Sigmoid colon (tissue), 6 donors: ENCODE measurements at regions not wholly inside any gene's neighbourhood (a gene's known extent, or its start where the extent isn't known, plus 50 kb on each side); places are given as distances from the start of the nearest gene placed in this dataset.

Source experiments
- DNase-seq: peaks from one replicate; pipeline ENCODE4 v3.0.0-alpha.2; 2019
- H3K27ac ChIP-seq, 4 donors: fragments of 200-600 bp; sonication (generic); one replicate each; pipeline ENCODE4 v1.5.1; 2016 to 2019; ENCODE audit warnings: mild to moderate bottlenecking in 1 of 4
- H3K27me3 ChIP-seq, 3 donors: fragments of 200-600 bp; sonication (generic); one replicate each; pipeline ENCODE4 v1.5.1; 2019; ENCODE audit warnings: mild to moderate bottlenecking in 1 of 3
- H3K36me3 ChIP-seq, 4 donors: fragments of 200-600 bp; sonication (generic); one replicate each; pipeline ENCODE4 v1.5.1; 2016 to 2019
- H3K4me1 ChIP-seq, 4 donors: fragments of 200-600 bp; sonication (generic); one replicate each; pipeline ENCODE4 v1.5.1; 2017 to 2019
- H3K4me3 ChIP-seq, 4 donors: fragments of 200-600 bp; sonication (generic); one replicate each; pipeline ENCODE4 v1.5.1; 2017 to 2019; ENCODE audit warnings: mild to moderate bottlenecking in 2 of 4, moderate library complexity in 1 of 4
- H3K9me3 ChIP-seq, 4 donors: fragments of 200-600 bp in 3 of 4; sonication (generic) in 3 of 4; one replicate each; pipeline versions ENCODE4 v1.5.1 to v1.6.1; 2013 to 2019
- EP300 ChIP-seq, 4 donors: sonication (generic); formaldehyde crosslinking; IDR thresholded peaks; one replicate each; pipeline ENCODE4 v1.6.1; 2017; ENCODE audit warnings: antibody characterized with exemption in 4 of 4
- POLR2A ChIP-seq, 2 donors: fragments of 450-650 bp; IDR thresholded peaks; one replicate each; pipeline ENCODE4 v1.6.1; 2016; ENCODE audit warnings: antibody characterized with exemption in 2 of 2, mild to moderate bottlenecking in 2 of 2, moderate library complexity in 2 of 2
- POLR2AphosphoS5 ChIP-seq, 4 donors: sonication (generic); formaldehyde crosslinking; IDR thresholded peaks; one replicate each; pipeline ENCODE4 v1.6.1; 2017; ENCODE audit warnings: antibody characterized with exemption in 4 of 4
- WGBS, 2 donors: extraction: QIAGEN DNeasy Blood & Tissue Kit; methylation state at CpG; one replicate each; pipeline ENCODE4 v1.1.7; 2013; 5-methylcytosine and 5-hydroxymethylcytosine counted together
- intact Hi-C: fragments of 100-400 bp; cut with DNase I; formaldehyde crosslinking; loops from one replicate; pipeline ENCODE4 v1.15.1; 2023
- TF ChIP-seq, protein P1 (sequence below), 4 experiments: fragments of 450-650 bp in 3 of 4; fragments of 200-600 bp in 1 of 4; IDR thresholded peaks; one replicate each; pipeline ENCODE4 v1.5.1; 2016 to 2019; ENCODE audit warnings: antibody characterized with exemption in 4 of 4, mild to moderate bottlenecking in 3 of 4, moderate library complexity in 2 of 4
- donor health status: healthy with polysubstance abuse.
- donor health status: healthy.

DNA sequence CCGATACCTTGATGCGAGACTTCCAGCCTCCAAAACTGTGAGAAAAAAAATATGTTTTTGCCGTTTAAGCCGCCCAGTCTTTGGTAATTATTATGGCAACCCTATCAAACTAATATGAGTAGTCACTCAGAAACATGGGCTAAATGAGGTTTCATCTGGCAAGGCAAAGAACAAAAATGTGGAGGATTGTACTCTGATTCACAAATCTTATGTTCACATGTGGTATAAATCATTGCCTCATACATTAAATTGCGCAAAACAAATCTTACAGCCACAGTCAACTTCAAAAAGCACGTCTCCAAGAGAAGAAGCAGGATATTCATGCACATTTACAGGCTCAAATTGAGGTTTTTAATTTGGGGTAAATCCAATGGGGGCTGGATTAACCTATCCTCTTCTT, 1435.4 kb upstream of the LRRTM1 start:
- TF ChIP-seq, protein P1, sequence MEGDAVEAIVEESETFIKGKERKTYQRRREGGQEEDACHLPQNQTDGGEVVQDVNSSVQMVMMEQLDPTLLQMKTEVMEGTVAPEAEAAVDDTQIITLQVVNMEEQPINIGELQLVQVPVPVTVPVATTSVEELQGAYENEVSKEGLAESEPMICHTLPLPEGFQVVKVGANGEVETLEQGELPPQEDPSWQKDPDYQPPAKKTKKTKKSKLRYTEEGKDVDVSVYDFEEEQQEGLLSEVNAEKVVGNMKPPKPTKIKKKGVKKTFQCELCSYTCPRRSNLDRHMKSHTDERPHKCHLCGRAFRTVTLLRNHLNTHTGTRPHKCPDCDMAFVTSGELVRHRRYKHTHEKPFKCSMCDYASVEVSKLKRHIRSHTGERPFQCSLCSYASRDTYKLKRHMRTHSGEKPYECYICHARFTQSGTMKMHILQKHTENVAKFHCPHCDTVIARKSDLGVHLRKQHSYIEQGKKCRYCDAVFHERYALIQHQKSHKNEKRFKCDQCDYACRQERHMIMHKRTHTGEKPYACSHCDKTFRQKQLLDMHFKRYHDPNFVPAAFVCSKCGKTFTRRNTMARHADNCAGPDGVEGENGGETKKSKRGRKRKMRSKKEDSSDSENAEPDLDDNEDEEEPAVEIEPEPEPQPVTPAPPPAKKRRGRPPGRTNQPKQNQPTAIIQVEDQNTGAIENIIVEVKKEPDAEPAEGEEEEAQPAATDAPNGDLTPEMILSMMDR (IDR thresholded peaks at IDR 0.05): no peak
- TF ChIP-seq EP300 (IDR thresholded peaks at IDR 0.05) (no peak), POLR2A (IDR thresholded peaks at IDR 0.05) (no peak), POLR2AphosphoS5 (IDR thresholded peaks at IDR 0.05) (no peak)
- no peak for DNase-seq
- intact Hi-C loops: no loop called here
- Histone ChIP-seq H3K27me3 (no peaks in the 10 kb centered on the region), H3K9me3 (no peaks in the 10 kb centered on the region), H3K27ac (no peak overlapping the region), H3K4me3 (no peak overlapping the region), H3K4me1 (no peaks in the 10 kb centered on the region), H3K36me3 (no peaks in the 10 kb centered on the region)
- 93% methylated on average over 6 of the region's 6 CpGs for WGBS, 2 donors

DNA sequence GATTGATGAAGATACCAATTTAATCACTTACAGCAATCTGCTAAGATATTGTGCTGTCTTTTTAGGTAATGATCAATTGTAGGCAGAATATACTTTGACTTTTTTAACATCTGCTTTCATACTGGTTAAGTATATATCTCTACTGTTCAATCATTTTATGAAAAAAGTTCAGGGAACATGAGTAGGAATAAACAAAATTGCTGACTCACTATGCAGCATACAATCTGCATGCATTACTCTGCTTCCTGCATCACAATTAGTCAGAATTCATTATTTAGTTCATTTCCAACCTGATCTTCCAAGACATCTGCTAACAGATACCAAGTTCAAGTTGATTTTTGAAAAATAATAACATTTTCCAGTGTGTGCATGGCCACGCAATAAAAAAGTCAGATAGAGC, 1430.4 kb upstream of the LRRTM1 start:
- Histone ChIP-seq H3K36me3 (no peaks in the 10 kb centered on the region), H3K27ac (no peak overlapping the region), H3K9me3 (no peaks in the 10 kb centered on the region), H3K27me3 (no peaks in the 10 kb centered on the region), H3K4me1 (no peaks in the 10 kb centered on the region), H3K4me3 (no peak overlapping the region)
- TF ChIP-seq POLR2A (IDR thresholded peaks at IDR 0.05) (no peak), EP300 (IDR thresholded peaks at IDR 0.05) (no peak), POLR2AphosphoS5 (IDR thresholded peaks at IDR 0.05) (no peak)
- TF ChIP-seq, protein P1 (IDR thresholded peaks at IDR 0.05): no peak
- 83 to 92% methylated on average over 1 of the region's 1 CpG for WGBS, 2 donors
- intact Hi-C loops: no loop called here
- no peak for DNase-seq

DNA sequence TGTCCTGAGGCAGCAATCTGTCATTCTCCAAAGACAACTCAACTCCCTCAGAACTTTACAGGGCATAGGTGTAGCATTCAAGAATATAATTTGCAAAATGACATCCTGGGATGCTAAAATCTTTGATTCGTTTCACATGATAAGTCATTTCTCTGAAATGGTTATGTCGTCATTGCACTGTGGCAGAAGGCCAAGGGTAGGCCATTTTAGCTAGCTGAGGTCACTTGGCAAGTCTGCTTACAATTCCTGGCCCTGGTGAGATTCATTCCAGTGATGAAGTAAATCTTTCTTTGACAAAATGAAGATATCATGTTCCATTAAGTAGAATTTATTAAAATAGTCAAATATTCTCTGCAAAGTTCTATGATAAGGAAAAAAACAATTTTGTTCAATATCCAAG, 1410.3 kb upstream of the LRRTM1 start:
- no peaks in the 10 kb centered on the region for H3K4me1 ChIP-seq
- no peaks in the 10 kb centered on the region for H3K36me3 ChIP-seq
- no peak for DNase-seq
- TF ChIP-seq POLR2AphosphoS5 (IDR thresholded peaks at IDR 0.05) (no peak), POLR2A (IDR thresholded peaks at IDR 0.05) (no peak), EP300 (IDR thresholded peaks at IDR 0.05) (no peak)
- TF ChIP-seq, protein P1 (IDR thresholded peaks at IDR 0.05): no peak
- no peaks in the 10 kb centered on the region for H3K27me3 ChIP-seq
- H3K27ac ChIP-seq: no peak overlapping the region
- intact Hi-C loops: no loop called here
- 59 to 76% methylated on average over 2 of the region's 2 CpGs for WGBS, 2 donors
- H3K4me3 ChIP-seq: no peak overlapping the region
- H3K9me3 ChIP-seq: no peaks in the 10 kb centered on the region

DNA sequence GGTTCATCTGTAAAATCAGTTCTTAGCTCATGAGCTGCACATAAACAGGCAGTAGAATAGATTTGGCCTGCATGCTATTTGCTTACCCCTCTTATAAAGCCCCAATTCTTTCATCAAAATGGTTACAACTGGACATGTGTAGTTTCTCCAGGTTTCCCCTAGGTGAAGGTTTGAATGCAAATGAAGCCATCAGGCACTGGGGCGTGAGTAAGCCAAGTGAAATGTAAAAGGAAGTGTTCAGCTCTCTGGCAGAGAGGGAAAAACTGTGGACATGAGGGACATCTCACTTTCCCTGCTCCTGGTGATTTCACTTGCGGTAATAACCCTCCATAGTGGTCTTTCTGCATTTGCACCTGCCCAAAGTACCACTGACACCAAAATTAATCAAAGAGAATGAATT, 1402.3 kb upstream of the LRRTM1 start:
- Histone ChIP-seq H3K4me1 (no peaks in the 10 kb centered on the region), H3K9me3 (no peaks in the 10 kb centered on the region), H3K36me3 (no peaks in the 10 kb centered on the region), H3K4me3 (no peak overlapping the region), H3K27ac (no peak overlapping the region), H3K27me3 (no peaks in the 10 kb centered on the region)
- DNase-seq: no peak
- WGBS, 2 donors: 82 to 90% methylated on average over 2 of the region's 2 CpGs
- TF ChIP-seq POLR2AphosphoS5 (IDR thresholded peaks at IDR 0.05): no peak
- TF ChIP-seq POLR2A (IDR thresholded peaks at IDR 0.05): no peak
- TF ChIP-seq, protein P1 (IDR thresholded peaks at IDR 0.05): no peak
- TF ChIP-seq EP300 (IDR thresholded peaks at IDR 0.05): no peak
- intact Hi-C loops: no loop called here

DNA sequence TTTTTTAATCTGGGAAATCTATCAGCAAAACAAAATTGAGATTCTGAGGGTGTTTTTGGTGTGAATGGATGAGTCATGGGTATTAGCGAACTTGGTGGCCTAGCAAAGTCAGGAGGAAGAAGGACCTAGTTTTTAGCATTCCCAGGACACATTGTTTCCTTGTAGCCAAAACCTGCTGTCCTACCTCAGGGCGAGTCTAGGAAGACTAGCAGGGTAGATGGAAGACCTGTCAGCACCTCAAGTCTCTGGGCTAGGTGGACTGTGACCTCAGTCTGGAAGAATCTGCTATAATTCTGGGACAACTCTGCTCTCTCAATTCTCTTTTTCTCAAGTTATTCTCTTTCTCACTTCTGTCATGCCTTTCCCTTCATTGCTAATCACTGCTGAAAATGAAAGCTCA, 1399.3 kb upstream of the LRRTM1 start:
- H3K27me3 ChIP-seq: no peaks in the 10 kb centered on the region
- no peak for DNase-seq
- H3K27ac ChIP-seq: no peak overlapping the region
- no peak for TF ChIP-seq POLR2AphosphoS5 (IDR thresholded peaks at IDR 0.05)
- TF ChIP-seq, protein P1 (IDR thresholded peaks at IDR 0.05): no peak
- TF ChIP-seq EP300 (IDR thresholded peaks at IDR 0.05): no peak
- TF ChIP-seq POLR2A (IDR thresholded peaks at IDR 0.05): no peak
- intact Hi-C loops: no loop called here
- H3K4me1 ChIP-seq: no peaks in the 10 kb centered on the region
- no peaks in the 10 kb centered on the region for H3K36me3 ChIP-seq
- no peaks in the 10 kb centered on the region for H3K9me3 ChIP-seq
- no peak overlapping the region for H3K4me3 ChIP-seq
- WGBS, 2 donors: 76 to 86% methylated on average over 2 of the region's 2 CpGs
